NCI-H345 treated with DMSO at 0.1 percent for 48 hours (cell line): ENCODE measurements at regions not wholly inside any gene's neighbourhood (a gene's known extent, or its start where the extent isn't known, plus 50 kb on each side); places are given as distances from the start of the nearest gene placed in this dataset.
"Not testable (repeated sequence)": the region's sequence is repeated elsewhere in the genome, so short reads cannot be mapped to it uniquely, and the experiment has no call there.

ENCODE experiments used
- DNase-seq: peaks from one replicate; lab custom pipeline; 2025; ENCODE audit not compliant: unreplicated experiment; lab: John Stamatoyannopoulos, UW

DNA sequence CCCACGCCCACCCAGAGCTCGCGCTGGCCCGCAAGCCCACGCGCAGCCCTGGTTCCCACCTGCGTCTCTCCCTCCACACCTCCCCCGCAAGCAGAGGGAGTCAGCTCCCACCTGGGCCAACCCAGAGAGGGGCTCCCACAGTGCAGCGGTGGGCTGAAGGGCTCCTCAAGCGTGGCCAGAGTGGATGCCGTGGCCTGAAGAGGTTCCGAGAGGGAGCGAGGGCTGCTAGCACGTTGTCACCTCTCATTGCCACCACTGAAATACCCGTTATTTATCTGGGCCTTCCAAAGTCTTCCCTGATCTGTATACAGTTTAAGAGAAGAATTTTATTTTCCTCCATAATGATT, 88.3 kb upstream of the MYLIP start:
- no peak for DNase-seq

DNA sequence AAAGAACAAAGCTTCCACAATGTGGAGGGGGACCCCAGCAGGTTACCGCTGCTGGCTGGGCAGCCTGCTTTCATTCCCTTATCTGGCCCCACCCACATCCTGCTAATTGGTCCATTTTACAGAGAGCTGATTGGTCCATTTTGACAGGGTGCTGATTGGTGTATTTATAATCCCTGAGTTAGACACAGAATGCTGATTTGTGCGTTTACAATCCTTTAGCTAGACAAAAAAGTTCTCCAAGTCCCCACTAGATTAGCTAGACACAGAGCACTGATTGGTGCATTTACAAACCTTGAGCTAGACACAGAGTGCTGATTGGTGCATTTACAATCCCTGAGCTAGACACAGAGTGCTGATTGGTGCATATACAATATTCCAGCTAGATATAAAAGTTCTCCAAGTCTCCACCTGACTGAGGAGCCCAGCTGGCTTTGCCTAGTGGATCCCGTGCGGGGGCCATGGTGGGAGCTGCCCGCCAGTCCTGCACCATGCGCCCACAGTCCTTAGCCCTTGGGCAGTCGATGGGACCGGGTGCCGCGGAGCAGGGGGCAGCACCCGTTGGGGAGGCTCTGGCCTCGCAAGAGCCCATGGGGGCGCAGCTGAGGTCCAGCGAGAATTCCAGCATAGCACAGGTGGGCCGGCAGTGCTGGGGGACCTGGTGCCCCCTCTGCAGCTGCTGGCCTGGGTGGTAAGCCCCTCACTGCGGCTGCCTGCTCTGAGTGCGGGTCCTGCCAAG, 88.8 kb upstream of the MYLIP start:
- not testable (repeated sequence) for DNase-seq

DNA sequence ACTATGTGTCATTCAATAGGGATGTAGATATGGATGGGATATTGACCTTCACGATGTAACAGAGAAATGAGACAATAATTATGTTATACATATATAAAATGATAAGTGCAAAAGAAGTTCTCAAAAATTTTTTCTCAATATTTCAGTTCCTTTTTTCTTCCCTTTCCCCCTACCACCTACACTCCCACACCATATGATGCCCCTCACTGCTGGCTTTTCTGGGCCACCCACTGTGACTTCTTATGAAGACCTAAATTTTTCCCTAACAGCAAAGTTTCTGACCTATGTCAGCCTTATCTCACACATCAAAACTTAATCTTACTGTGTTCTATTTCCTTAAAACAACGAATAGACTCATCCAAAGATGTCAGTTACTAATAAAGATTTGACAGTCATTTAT, 89.9 kb upstream of the MYLIP start:
- DNase-seq = no peak

DNA sequence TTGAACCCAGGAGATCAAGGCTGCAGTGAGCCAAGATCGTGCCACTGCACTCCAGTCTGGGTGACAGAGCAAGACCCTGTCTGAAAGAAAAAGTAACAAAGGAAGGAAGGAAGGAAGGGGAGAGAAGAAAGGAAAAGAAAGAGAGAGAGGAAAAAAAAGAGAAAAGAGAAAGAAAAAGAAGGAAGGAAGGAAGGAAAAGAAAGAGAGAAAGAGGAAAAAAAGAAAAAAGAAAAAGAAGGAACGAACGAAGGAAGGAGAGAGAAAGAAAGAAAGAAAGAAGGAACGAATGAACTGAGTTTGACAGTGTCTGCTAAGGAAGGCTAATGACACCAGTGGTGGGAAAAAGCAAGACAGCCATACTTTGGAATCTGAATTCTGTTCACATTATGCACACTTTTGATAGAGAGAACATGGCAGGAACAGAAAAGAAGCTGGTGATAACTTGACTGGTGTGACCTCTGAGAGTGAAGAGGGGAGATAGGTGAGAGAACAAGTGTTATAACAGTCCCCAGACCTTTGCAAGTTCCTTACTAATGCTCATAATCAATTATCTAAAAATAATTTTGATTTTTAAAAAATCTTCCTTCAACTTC, 93.3 kb upstream of the MYLIP start:
- no peak for DNase-seq

DNA sequence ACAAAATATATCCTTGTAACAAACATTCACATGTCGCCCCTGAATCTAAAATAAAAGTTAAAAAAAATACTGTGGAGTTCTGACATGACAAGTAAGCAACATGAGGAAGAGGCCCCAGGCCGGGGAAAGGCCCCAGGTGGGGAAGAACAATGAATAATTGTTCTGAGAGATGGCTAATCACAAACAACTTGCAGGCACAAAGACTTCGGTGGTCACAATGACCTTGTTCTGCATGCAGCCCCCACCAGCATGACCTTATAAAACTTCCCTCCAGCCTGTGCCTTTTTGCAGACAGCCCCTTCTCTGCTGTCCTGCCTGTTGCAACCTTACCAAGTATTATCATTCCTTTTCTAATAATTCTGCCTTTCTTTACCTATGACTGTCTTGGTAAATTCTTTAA, 95.7 kb upstream of the MYLIP start:
- DNase-seq = no peak

DNA sequence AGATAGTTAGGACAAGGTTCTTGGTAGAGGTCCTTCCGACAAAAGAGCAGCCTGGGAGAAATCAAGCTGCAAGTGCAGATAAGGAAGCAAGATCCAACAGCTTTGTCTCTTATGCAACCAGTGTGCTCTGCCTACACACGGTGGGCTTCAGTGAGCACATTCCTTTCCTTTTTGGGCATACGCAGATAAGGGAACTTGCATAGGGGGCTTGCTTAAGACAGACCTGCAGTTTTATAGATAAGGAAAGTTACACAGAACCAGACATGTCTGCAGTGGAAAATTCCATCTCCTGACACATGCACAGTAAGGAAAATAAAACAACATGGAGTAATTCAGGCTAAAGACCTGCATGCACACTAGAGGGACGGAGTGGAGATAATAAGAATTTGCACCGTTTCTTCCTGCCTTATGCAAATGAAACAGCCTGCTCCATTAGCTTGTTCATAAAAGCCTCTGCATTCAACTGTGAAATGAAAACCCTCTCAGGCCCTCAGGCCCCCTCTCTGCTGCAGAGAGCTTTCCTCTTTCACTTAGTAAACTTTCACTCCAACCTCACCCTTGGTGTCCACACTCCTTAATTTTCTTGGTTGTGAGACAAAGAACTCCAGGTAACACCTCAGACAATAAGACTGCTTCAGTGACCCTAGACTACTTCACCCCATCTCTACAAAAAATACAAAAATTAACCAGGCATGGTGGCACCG, 97.5 kb upstream of the MYLIP start:
- DNase-seq = no peak

DNA sequence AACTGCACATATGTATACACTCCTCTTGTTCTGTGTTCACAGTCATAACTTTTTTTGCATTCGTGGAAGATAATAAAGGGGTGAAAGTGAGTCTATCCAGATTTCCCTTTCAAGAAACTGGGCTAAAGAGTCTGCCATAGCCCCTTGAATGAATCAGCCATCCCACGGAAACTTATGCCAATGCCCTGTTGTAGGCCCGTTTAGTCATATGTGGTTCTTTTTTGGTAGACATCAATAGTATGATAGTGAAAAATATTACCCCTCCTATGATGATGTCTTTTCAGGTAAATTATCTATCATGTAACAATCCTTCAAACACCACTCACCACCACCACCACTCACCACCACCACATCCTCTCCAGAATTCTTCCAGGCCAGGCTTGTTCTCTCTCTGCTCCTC, 99.9 kb upstream of the MYLIP start:
- DNase-seq = no peak

DNA sequence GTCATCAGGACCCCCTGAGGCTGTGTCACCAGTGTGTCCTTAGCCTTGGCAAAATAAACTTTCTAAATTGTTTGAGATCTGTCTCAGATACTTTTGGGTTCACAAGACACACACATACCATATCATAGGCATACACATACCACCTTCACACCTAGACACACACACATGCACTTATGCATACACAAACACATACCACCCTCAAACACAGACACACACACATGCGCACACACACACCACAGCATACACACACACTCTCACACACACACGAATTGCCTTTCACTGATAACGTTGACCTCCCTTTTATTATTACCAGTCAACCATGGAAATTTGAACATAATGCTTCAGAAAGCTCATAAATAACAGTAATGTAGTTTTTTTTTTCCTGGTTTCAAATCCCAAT, 108.6 kb upstream of the MYLIP start:
- no peak for DNase-seq

DNA sequence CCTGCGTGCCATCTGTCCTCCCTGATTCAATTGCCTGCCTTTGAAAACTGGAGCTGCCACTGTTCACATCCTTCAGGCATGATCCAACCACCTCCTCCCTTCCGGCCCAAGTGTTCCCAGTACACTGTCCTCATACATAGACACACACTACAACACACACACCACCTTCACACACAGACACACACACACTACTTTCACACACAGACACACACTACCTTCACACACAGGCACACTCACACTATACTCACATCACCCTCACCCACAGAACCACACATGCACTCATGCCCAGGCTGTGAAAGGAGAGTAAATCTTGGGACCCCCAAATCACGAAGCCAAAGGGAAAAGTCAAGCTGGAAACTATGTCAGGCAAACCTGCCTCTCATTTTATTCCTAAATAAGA, 109.4 kb upstream of the MYLIP start:
- no peak for DNase-seq

DNA sequence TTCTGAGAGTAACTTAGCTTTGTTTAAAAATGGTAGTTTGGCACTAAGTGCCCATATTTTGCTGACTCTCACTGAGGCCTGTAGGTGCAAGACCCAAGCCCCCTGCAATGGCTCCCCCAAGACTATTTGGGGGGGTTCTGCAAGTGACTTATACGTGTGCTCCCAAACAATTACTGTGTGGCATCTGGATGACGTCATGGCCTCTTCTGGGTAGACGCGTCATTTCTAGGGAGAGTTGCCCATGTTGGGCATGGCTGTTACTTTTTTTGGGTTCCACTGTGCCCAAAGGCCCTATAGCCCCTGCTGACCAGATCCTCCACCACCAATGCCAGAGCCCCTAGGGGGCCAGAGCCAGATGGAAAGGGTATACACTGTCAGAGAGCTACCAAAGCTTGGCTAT, 110.3 kb upstream of the MYLIP start:
- no peak for DNase-seq

DNA sequence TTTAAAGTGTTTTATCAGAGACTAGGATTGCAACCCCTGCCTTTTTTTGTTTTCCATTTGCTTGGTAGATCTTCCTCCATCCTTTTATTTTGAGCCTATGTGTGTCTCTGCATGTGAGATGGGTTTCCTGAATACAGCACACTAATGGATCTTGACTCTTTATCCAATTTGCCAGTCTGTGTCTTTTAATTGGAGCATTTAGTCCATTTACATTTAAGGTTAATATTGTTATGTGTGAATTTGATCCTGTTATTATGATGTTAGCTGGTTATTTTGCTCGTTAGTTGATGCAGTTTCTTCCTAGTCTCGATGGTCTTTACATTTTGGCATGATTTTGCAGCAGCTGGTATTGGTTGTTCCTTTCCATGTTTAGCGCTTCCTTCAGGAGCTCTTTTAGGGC, 114.6 kb upstream of the MYLIP start:
- DNase-seq = not testable (repeated sequence)

DNA sequence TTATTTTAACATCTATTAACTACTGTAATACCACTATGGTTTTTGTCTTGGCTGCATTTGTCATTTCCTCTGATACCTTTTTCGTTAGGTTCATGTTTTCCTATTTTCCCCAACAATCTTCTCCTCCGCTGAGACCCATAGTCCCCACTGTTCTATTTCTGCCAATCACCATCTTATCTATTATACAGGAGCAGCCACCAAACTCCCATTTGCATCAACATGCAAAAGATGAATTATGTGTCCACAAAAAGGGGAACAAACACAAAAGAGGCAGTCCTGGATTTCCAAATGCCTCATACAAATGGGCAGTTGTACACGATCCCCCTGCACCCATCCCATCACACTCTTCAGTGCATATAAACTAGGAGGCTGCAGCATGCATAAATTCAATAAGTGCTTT, 121.7 kb upstream of the MYLIP start:
- DNase-seq = no peak

DNA sequence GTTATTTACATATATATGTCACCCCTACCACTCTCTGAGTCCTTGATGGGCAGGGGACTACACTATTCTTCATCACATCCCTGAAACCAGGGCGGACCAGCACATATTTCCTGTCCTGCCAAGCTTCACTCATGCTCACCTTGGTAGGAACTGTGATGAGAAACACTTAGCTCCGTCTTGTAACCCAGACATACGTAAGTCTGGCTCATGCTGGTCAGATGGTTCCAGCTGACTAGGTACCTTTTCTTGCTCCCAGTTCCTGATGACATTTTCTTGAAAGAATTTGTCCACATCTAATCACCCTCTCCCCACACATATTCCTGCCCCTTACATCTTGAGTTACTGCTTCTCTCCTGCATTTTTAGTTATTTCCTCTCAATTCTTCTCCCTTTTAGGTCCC, 122.2 kb upstream of the MYLIP start:
- DNase-seq = no peak

DNA sequence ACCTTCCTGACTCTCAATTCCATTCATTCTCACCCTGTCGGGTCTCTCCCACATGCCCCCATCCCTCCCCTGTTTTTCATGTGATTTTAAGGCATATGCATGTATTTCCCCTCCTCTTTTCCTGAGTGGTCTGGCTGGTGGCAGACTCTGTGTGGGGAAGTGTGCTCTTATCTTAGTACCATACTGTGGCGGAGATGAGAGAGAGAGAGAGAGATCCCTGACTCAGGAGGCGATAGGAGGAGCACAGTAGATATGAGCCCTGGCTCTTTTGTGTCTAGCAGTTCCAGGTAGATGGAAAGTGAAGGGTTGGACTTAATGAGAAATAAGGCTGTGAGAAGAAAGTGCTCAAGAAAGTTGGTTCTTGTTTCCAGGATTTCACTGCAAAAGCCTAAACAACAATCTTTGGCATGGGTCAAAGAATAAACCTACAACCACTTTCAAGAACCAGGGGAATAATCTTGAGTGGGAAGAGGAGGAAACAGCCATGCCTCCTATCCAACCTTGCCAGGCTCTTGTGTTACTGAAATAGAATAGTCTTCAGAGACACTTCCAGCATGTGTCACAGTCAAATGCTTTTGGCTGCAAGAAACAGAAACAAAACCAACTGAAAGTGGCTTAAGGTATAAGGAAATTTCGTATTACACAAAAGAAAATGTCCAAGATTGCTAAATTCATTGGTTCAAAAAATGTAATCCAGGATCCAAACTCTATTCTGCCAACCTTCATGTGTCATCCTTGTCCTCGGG, 123.8 kb upstream of the MYLIP start:
- no peak for DNase-seq

DNA sequence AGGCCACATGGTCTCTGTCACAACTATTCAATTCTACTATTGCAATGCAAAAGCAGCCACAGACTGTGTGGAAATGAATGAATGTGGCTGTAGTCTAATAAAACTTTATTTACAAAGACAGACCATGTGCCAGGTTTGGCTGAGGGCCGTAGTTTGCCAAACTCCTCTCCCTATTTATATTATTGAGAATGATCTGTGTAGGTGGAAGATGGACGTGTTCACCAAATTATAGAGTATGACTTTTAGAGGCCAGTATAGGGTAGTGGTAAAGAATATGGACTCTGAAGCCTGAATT, 125.7 kb upstream of the MYLIP start:
- no peak for DNase-seq

DNA sequence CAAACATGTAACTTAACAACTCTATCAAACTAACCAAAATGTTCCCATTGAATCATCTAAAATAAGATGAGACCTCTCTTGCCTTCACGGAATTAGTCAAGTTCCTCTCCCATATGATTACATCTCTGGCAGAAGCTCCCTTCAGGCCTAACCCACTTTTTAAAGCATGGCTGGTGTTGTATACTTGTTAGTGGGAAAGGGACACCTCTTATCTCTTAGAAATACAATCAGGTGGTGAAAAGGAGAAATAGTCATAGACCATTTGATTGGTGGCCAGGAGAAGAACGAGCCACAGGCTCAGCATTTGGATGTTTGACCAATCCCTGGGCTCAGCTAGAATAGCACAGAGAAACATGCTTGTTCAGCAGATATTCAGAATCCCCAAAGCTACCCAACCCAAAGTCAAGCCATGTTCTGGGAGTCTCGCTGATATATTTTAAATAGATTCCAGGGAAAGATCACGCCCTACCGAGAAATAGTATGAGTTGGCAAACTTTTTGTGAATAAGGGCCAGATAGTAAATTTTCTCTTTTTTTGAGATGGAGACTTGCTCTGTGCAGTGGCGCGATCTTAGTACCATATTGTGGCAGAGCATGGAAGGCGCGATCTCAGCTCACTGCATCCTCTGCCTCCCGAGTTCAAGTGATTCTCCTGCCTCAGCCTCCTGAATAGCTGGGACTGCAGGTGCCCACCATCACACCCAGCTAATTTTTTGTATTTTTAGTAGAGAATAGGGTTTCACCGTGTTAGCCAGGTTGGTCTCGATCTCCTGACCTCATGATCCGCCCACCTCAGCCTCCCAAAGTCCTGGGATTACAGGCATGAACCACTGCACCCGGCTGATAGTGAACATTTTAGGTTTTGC, 126.3 kb upstream of the MYLIP start:
- no peak for DNase-seq

DNA sequence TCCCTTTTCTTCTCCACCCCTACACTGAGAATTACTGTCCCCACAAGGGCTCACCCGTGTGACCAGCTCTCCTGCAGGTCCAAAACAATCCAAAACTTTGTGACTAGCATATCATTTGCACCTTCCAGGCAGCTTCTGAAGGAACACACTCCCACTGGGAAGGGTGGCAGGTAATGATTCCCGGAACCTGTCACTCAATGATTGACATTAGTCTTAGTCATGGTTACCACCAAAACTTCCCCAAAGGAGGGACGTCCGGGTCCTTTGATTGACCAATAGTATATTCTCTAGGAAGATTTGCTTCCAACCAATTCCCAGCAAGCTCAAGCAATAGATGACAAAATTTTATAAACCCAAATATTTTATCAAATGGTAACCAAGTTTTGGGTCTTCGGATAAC, 127.7 kb upstream of the MYLIP start:
- no peak for DNase-seq

DNA sequence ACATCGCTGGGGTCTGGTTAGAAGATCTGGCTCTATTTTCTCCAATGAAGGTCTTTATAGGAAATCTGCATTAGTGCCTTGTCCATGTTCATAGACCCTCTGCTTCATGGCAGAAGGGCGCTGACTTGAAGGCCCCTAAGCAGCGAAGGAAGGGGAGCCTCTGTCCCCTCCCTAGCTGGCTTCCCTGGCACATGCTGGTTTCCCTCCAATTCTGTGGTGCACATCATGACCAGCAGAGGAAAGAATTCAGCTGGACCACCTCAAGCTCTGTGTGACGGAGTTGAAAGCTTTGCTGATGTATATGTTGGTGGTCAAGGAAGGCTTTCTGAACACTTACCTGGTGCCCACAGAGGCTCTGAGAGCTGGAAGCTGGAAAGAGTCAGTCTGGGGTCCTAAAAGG, 129.7 kb upstream of the MYLIP start:
- no peak for DNase-seq

DNA sequence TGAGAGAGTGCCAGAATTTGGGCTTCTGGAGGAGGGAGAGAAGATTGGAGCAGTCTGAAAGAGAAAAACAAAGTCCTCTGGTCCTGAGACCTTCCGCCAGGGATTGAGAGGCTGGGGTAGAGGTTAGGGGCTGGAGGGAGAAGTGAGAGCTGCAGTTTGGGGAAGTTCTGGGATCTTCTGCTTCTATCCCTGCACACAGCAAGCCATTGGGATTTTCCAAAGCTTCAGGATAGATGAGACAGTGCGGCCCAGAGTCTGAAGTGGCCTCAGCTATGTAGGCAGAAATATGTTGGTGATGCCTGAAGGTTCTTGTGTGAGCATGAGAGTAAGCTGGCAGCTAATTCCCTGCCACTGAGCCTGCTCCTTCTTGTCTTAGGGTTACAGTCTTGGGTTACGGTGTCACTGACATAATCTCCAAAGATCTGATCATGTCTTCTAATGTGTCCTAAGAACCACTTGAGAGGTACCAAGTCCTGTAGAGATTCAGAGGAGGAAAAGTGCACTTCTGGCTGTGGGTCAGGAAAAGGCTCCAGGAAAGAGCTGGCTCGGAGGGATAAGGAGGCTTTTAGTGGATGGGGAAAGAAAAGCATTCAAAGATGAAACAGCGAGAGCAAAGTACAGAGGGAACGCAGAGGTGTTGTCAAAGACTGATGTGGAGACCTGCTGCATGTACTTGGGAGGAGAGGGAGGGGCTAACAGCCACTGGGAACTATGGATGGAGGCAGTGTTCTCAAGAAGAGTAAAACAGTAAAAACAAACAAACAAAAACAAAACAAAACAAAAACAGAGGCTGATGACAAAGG, 131.1 kb upstream of the MYLIP start:
- DNase-seq = no peak

DNA sequence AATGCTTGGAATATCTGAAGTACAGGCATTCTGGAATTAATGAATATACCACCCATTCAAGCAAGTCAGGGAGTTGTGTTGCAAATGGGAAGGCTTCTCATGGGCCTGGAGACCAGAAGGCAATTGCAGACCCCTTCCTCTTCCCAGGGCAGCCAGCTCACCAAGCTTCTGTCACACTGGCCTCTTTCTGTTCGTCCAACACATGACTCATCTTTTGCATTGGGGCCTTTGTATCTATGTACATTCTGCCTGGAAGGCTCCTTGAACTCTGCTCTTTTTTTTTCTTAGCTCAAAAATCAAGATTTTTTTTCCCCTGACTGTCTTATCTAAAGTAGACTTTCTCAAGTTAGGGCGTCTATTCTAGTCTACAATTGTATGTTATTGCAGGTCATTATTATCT, 132.9 kb upstream of the MYLIP start:
- no peak for DNase-seq
